Right lobe of liver (tissue), 6 donors: ENCODE measurements at regions not wholly inside any gene's neighbourhood (a gene's known extent, or its start where the extent isn't known, plus 50 kb on each side); places are given as distances from the start of the nearest gene placed in this dataset.
"Not testable (repeated sequence)": the region's sequence is repeated elsewhere in the genome, so short reads cannot be mapped to it uniquely, and the experiment has no call there.

Experiments
- ATAC-seq, 4 donors: fragments of 200-7000 bp; cut with Tn5 transposase; one replicate each; pipeline ENCODE4 v1.9.1; 2020; ENCODE audit warnings: mild to moderate bottlenecking in 4 of 4, moderate library complexity in 4 of 4
- DNase-seq, 3 donors: peaks; one replicate each; pipeline ENCODE4 v3.0.0-alpha.2; 2020
- H3K27ac ChIP-seq, 3 donors: fragments of 200-600 bp; one replicate each; pipeline ENCODE4 v1.8.0; 2022
- H3K27me3 ChIP-seq, 2 donors: fragments of 200-600 bp; one replicate each; pipeline ENCODE4 v1.8.0; 2022
- H3K36me3 ChIP-seq, 4 donors: fragments of 200-600 bp; sonication (generic) in 1 of 4; one replicate each; pipeline versions ENCODE4 v1.5.1 to v1.8.0; 2017 to 2022; ENCODE audit warnings: control low read depth in 1 of 4
- H3K4me1 ChIP-seq, 4 donors: fragments of 200-600 bp; sonication (generic) in 1 of 4; one replicate each; pipeline versions ENCODE4 v1.5.1 to v1.8.0; 2017 to 2022; ENCODE audit warnings: control low read depth in 1 of 4
- H3K4me3 ChIP-seq, 3 donors: fragments of 200-600 bp; one replicate each; pipeline ENCODE4 v1.8.0; 2022
- H3K9me3 ChIP-seq, 4 donors: fragments of 200-600 bp; sonication (generic) in 1 of 4; one replicate each; pipeline versions ENCODE4 v1.5.1 to v1.8.0; 2017 to 2022; ENCODE audit warnings: control low read depth in 1 of 4
- POLR2A ChIP-seq: fragments of 450-650 bp; IDR thresholded peaks from one replicate; pipeline ENCODE4 v1.6.1; 2017; ENCODE audit warnings: antibody characterized with exemption, mild to moderate bottlenecking
- WGBS: methylation state at CpG from one replicate; pipeline ENCODE4 v1.1.6; 2018; ENCODE audit warnings: low coverage, low lambda C conversion rate; ENCODE audit not compliant: insufficient coverage; ENCODE audit errors: missing lambda C conversion rate; 5-methylcytosine and 5-hydroxymethylcytosine counted together
- intact Hi-C, 2 donors: fragments of 100-400 bp; cut with DNase I; formaldehyde crosslinking; loops; one replicate each; pipeline versions ENCODE4 v1.11.2 to v1.14.1; 2022
- TF ChIP-seq, protein P1 (sequence below), 4 donors: fragments of 200-600 bp in 3 of 4; fragments of 450-650 bp in 1 of 4; IDR thresholded peaks; one replicate each; pipeline versions ENCODE4 v1.5.1 to v1.8.0; 2016 to 2022; ENCODE audit warnings: antibody characterized with exemption in 4 of 4, mild to moderate bottlenecking in 2 of 4
- donor health status: DM: no; HTN: yes; CAD: no.
- donor health status: DM: no; HTN: no; CAD: no.
- donor health status: DM: no; HTN: no; CAD: no.
- donor health status: DM: no; HTN: yes; CAD: no.
- donor health status: DM: no; HTN: yes; CAD: no.

- Histone ChIP-seq H3K4me1 (no peaks in the 10 kb centered on the region), H3K27ac (no peak overlapping the region), H3K4me3 (no peak overlapping the region), H3K9me3 (no peaks in the 10 kb centered on the region), H3K27me3 (no peaks in the 10 kb centered on the region), H3K36me3 (no peaks in the 10 kb centered on the region)
- TF ChIP-seq POLR2A = no peak
- TF ChIP-seq, protein P1, sequence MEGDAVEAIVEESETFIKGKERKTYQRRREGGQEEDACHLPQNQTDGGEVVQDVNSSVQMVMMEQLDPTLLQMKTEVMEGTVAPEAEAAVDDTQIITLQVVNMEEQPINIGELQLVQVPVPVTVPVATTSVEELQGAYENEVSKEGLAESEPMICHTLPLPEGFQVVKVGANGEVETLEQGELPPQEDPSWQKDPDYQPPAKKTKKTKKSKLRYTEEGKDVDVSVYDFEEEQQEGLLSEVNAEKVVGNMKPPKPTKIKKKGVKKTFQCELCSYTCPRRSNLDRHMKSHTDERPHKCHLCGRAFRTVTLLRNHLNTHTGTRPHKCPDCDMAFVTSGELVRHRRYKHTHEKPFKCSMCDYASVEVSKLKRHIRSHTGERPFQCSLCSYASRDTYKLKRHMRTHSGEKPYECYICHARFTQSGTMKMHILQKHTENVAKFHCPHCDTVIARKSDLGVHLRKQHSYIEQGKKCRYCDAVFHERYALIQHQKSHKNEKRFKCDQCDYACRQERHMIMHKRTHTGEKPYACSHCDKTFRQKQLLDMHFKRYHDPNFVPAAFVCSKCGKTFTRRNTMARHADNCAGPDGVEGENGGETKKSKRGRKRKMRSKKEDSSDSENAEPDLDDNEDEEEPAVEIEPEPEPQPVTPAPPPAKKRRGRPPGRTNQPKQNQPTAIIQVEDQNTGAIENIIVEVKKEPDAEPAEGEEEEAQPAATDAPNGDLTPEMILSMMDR (IDR thresholded peaks at IDR 0.05) = no peak
- no peak for ATAC-seq
- DNase-seq = no peak
- intact Hi-C loops = no loop called here
- WGBS = 87% methylated on average over 5 of the region's 6 CpGs
Measured at GRCh38 chr22:35482974-35483373, 57.7 kb upstream of the RASD2 start.

DNA sequence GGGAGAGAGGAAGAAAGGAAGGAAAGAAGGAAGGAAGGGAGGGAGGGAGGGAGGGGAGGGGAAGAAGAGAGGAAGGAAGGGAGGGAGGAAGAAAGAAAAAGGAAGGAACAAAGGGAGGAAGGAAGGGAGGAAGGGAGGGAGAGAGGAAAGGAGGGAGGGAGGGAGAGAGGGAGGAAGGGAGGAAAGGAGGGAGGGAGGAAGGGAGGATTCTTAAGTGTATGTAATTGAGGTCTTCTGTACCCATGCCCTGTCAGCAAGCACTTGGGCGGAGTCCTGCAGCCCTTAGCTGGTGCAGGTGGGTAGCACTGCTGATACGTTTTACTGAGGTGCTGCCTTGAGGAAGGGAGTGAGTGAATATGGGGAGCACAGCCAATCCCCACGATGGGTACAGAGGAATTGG, 56.9 kb upstream of the RASD2 start:
- Histone ChIP-seq H3K36me3 (no peaks in the 10 kb centered on the region), H3K4me1 (no peaks in the 10 kb centered on the region), H3K27me3 (no peaks in the 10 kb centered on the region), H3K9me3 (no peaks in the 10 kb centered on the region), H3K27ac (no peak overlapping the region), H3K4me3 (no peak overlapping the region)
- ATAC-seq = no peak
- no peak for TF ChIP-seq POLR2A
- TF ChIP-seq, protein P1 (IDR thresholded peaks at IDR 0.05) = no peak
- intact Hi-C loops = no loop called here
- WGBS = 92% methylated on average over 2 of the region's 3 CpGs
- DNase-seq = no peak

DNA sequence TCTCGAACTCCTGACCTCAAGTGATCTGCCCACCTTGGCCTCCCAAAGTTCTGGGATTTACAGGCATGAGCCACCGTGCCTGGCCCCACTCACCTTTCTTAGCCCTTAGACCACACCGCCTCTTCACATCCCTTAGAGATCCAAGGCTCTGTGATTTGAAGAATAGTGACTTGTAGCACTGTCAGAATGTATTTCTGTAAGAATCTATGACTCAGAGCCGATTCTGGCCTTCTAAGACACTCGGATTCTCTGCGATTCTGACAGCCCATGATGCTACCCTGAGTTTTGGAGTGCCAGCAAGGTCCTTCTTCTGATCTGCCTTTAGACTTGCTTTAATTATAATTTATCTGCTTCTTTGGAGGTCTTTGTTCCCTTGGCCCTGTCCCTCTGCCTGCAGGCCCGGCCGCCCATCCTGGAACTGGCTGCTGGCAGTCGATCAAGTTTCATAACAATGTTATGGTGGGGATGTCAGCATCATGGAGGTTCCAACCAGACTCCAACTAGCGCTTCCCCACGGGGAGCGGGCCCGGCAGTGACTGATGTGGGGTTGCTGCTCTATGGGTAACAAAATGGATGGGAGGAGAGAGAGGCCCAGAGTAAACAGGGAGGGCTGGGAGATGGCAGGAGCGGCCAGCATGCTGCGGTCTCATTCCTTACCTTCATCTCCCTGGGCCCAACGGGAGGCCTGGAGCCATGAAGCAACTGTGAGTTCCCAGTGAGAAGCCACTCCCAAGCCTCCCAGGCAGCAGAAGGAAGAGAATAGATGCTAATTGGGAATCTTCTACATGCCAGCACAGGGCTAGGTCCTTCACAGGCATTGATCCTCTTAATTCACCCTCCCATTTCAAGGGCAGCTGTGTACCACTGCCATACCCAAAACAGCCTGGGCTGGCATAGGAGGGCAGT, 55.7 kb upstream of the RASD2 start:
- Histone ChIP-seq H3K27me3 (no peaks in the 10 kb centered on the region), H3K4me3 (no peak overlapping the region), H3K9me3 (no peaks in the 10 kb centered on the region), H3K36me3 (no peaks in the 10 kb centered on the region), H3K4me1 (no peaks in the 10 kb centered on the region), H3K27ac (no peak overlapping the region)
- DNase-seq (no peak), ATAC-seq (no peak)
- TF ChIP-seq, protein P1 (IDR thresholded peaks at IDR 0.05) = no peak
- TF ChIP-seq POLR2A = no peak
- intact Hi-C loops = no loop called here
- WGBS = 77% methylated on average over 9 of the region's 16 CpGs

- ATAC-seq = no peak
Measured at GRCh38 chr22:35486116-35486631, 54.5 kb upstream of the RASD2 start.

GRCh38 chr22:35487623-35488022, 53.0 kb upstream of the RASD2 start:
- DNase-seq, H3K4me3 ChIP-seq, H3K27ac ChIP-seq, intact Hi-C loops, ATAC-seq, H3K27me3 ChIP-seq, H3K9me3 ChIP-seq, H3K4me1 ChIP-seq, H3K36me3 ChIP-seq: not testable (repeated sequence)
- 60% methylated on average over 1 of the region's 1 CpG for WGBS

More at GRCh38 chr22:35486116-35486631, 54.5 kb upstream of the RASD2 start:
- no peaks in the 10 kb centered on the region for H3K27me3 ChIP-seq
- no peak for TF ChIP-seq POLR2A
- TF ChIP-seq, protein P1 (IDR thresholded peaks at IDR 0.05) = no peak
- no peaks in the 10 kb centered on the region for H3K4me1 ChIP-seq
- intact Hi-C loops = no loop called here
- DNase-seq = no peak
- no peak overlapping the region for H3K27ac ChIP-seq
- 79% methylated on average over 11 of the region's 11 CpGs for WGBS
- H3K36me3 ChIP-seq = no peaks in the 10 kb centered on the region
- no peak overlapping the region for H3K4me3 ChIP-seq
- no peaks in the 10 kb centered on the region for H3K9me3 ChIP-seq
